DND-41 (cell line): ENCODE measurements at regions not wholly inside any gene's neighbourhood (a gene's known extent, or its start where the extent isn't known, plus 50 kb on each side); places are given as distances from the start of the nearest gene placed in this dataset.

Source experiments
- CTCF ChIP-seq: IDR thresholded peaks from 2 replicates; pipeline ENCODE4 v1.5.1; 2012; ENCODE audit warnings: borderline replicate concordance, low read length, moderate library complexity, mild to moderate bottlenecking; ENCODE audit not compliant: poor library complexity, severe bottlenecking; ENCODE audit errors: extremely low read depth
- EZH2 ChIP-seq: IDR thresholded peaks from 3 replicates; pipeline ENCODE4 v1.6.1; 2012; ENCODE audit warnings: borderline replicate concordance, low read depth, mild to moderate bottlenecking, moderate library complexity, low read length, inconsistent platforms; ENCODE audit not compliant: severe bottlenecking

- no peak for TF ChIP-seq CTCF
- no peak for TF ChIP-seq EZH2
Measured at GRCh38 chr3:148642214-148642613, 55.5 kb upstream of the AGTR1 start.
